GM21447 (cell line): ENCODE measurements at regions not wholly inside any gene's neighbourhood (a gene's known extent, or its start where the extent isn't known, plus 50 kb on each side); places are given as distances from the start of the nearest gene placed in this dataset.

Source experiments
- ATAC-seq: cut with Tn5 transposase; IDR thresholded peaks from one replicate; pipeline ENCODE4 v1.9.1; 2021; ENCODE audit not compliant: unreplicated experiment

DNA sequence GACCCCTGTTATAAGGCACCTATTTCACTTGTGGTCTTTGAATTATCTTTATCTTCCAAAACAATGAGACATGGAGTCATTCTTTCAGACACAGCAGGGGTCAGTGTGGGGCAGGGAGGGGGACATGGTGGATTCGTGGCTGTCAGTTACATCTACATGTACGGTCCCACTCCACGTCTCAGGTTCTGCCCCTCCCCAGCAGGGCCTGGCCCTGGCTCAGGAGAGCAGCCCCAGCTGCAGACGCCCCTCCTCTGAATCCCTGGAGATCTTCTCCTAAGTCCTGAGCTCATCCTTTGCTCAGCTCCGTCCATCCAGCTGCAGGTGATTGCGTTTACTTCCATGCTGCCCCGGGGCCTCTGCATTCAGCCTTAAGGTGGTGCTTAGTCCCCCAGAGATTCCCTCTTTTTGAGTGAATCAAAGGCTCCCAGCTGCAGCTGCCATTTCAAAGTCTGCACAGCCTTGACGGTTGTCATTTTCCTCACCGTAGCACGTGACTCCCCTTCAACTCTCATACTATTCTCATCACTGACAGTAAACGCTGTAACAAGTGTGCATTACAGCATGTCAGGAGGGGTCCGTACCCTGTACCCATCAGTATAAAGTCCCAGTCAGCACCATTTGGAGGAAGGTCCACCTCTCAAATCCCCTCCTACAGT is 113.4 kb upstream of the TCERG1L start:
- ATAC-seq: no peak

DNA sequence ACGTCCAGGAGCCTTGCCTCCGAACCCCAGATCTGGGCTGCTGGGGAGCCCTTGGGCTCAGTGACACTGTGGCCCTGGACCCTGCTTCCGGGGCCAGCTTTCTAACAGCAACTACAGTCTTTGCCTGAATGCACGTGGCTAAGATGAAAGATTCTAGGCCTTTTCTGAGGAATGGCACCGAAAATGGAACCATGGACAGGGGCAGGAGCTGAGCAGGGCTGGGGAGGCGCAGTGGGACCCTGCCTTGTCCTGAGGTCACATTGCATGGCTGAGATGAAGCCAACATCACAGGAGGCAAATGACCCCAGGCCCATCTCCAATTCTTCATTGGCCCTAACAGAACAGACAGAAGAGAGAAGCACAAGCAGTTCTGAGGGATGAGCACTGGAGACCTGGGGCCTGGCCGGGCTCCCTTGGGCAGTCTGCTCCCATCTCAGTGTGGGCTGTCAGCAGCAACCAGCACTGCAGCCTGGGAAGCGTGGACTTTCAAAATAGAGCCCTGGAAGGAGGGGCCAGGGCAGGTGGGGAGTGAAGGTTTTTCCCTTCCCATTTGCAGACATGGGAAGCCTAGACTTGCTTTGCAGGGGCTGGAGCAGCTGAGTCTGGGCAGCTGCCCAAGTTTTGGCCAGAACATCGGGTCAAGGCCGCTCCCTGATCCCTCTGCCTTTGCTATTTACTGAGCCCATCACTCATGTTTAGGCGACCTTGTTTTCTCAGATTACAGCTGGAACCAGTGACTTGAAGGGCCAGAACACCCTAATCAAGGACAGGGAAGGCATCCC is 114.4 kb upstream of the TCERG1L start:
- ATAC-seq: no peak

DNA sequence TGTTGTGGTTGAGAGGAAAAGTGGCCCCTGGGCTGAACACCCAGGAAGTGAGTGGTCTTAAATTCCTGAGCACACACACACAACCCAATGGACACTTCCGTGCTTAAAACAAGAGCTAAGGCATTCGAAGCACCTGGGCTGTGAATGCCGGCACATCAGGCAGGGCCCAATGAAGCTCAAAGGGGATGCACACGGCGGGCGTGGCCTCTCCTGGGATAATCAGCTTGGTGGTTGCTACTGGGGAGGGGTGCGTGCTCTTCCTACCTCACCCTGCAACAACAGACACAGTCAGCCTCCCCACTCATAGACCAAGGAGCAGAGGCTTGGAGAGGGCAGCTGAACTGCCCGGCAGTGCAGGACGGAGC is 115.0 kb upstream of the TCERG1L start:
- no peak for ATAC-seq

DNA sequence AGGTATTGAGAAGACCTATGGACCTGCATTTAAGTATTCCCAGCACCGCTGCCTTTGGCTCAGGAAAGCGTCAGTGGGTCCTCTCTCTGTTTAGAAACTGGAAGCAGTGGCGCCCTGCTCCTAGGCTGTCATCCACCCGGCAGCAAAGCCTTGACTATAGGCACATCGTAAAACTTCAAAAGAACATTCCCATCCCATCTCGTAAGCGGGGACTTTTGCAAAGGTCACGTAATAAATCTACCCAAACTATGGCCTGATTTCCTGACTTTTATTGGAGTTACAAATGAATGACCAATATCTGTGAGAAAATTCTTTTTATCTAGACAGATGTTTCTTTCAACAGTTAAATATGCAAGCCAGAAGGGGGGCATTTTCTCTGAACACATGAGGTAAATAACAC is 115.8 kb upstream of the TCERG1L start:
- no peak for ATAC-seq

DNA sequence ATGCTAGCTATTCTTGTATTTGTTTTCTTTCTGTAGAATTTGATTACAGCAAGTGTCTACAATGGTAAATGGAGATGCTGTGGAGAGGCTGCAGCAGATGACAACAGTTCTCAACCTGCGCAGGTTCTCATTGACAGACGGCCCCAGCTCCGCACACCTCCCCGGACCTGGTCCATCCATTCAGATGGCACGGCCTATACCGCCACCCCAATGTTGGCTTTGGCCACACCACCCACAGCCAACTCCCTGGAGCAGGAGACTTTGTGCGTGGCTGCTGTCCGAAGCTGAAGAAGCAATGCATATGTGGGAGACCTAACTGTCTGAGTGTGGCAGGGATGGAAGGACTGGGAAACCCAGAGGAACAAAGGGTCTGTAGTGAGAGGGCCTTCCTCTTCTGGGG is 116.4 kb upstream of the TCERG1L start:
- no peak for ATAC-seq

DNA sequence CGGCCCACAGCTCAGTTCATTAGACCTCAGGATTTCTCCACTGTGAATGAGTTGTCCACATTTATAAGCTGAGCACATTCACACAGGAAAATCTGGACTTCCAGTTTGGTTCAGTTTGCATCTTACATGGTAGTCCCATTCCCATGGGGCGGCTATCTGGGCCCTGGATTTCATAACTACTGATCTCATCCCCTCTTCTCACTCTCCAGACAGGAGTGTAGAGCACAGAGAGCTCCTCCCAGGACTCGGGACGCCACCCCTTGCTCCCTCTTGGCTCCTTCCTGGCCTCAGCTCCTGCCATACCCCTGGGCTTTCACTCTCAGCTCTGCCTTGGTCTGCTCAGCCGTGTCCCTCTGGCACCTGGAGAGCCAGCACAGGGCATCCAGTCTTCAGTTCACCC is 117.6 kb upstream of the TCERG1L start:
- no peak for ATAC-seq

DNA sequence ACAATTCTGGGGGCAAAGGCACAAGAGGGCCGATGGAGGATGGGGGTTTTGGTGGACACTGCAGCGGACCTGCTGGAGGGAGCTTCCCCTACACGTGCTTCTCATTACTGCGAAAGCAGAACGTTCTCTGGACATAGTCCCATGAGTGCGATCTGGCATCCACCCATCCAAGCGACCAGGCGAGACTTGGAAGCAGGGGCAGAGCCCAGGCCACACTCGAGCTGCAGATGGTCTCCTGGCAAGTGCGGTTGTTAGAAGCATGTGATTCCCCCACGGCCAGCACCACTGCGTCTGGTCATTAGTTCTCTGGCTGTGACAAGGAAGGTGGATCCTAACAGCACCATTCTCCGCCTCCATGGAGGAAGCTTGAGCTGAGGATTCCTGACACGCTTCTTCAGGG is 118.4 kb upstream of the TCERG1L start:
- ATAC-seq: no peak

DNA sequence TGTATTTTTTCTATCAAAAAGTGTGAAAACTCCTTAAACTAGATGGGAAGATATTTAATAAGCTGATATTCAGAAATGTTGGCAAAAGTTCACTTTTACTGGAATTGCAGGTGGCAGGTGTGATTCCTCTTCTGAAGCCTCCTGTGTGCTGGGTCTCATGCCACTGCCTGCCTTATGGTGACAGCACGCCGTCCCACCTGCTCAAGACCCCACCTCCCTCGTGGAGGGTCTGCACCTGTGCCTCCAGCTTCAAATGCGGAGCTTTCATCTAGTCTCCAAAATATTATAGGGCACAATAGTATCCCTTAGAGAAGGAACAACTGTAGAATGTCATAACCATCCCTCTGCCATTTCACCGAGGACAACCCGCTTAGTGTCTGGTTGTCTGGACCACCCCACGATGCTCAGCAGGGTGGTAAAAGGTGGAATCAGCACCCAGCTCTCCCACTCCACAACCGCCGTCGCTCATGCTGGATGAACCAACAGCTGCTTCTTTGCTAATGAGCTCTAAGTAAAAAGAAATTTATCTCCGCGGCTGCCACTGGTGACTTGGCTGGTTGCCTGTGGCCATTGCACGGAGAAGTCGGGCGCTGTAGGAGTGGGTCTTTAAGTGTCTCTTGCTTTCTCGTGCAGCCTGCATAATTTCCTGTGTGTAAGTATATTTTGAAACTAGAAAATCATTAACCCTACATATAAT is 119.3 kb upstream of the TCERG1L start:
- ATAC-seq: no peak

DNA sequence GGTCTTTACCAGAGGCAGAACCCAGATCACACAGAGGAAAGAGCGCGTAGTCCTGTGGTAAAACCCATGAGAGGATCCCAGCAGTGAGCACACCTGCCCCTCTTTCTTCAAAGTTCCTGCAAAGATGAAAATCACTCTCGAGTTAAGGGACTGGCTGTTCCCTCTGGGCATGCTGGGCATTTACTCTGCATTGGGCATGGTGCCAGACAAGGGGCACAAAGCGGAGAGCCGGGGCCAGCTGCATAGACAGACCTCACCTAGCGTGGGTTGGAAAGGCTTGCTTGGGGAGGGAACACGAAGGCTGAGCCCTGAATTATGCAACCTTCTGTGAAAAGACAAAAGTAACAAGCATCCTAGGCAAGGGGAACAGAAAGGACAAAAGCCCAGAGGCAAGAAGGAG is 120.0 kb upstream of the TCERG1L start:
- no peak for ATAC-seq

DNA sequence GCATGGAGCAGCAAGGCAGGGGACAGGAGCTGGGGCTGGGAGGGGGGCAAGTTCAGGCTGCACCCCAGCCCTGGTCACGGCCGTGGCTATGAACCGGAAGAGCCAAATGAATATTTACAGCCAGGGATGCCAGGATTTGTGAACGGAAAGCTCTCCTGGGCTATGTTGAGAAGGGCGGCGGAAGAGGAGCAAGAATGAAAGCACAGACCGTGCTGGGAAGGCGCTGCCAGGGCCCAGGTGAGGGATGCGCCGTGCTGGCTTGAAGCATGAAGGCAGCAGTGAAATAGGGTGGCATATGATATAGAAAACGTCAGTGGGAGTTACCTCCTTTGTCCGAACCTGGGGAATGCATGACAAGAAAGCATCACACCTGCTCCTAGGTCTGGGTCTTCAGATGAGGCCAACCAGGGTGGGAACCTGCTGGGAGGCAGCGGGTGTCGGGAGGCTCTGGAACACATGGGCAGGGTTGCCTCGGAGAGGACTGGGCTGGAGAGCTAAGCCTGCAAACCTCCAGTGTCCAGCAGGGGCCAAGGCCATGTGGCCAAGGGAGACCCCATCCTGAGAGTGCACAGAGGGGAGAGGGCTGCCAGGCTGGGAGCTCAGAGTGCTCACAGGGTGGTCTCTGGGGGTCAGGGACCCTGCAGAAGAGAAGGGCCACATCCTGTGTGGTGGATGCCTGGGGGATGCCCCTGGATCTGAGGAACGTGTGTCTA is 120.6 kb upstream of the TCERG1L start:
- ATAC-seq: no peak

DNA sequence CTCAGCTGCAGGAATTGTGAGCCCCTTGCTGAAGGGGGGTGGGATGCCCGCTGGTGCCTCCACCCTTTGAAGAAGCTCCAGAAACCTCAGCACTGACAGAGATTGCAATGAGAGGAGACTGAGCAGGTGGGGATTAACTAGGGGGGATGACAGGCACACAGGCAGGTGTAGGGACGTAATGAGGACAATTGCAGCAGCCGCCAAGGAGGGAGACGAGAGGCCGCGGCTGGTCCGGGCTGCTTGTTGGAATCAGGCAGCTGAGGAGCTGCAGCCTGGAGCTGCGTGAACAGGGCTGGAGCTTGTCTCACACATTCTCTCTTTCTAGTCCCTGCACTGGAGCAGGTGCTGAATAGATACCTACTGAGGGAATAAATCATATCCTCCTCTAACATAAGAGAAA is 122.0 kb upstream of the TCERG1L start:
- no peak for ATAC-seq

DNA sequence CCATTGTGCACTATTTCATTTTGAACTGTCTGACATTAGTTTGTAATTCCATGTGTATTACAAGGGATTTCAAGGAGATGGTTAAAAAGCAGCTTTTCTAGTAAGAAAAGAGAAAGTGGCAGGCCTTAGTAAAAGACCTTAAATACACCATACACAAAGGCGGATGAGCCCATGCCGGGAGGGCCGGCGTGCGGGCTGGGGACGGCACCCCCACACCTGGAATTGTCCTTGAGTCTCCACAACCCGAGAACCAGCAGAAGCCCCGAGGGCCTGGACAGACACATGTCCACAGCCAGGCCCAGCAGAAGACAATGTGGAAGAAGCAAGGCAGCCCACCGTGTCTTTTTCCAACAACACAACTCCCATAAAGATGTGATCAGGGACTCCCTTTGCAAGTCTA is 123.7 kb upstream of the TCERG1L start:
- ATAC-seq: no peak

DNA sequence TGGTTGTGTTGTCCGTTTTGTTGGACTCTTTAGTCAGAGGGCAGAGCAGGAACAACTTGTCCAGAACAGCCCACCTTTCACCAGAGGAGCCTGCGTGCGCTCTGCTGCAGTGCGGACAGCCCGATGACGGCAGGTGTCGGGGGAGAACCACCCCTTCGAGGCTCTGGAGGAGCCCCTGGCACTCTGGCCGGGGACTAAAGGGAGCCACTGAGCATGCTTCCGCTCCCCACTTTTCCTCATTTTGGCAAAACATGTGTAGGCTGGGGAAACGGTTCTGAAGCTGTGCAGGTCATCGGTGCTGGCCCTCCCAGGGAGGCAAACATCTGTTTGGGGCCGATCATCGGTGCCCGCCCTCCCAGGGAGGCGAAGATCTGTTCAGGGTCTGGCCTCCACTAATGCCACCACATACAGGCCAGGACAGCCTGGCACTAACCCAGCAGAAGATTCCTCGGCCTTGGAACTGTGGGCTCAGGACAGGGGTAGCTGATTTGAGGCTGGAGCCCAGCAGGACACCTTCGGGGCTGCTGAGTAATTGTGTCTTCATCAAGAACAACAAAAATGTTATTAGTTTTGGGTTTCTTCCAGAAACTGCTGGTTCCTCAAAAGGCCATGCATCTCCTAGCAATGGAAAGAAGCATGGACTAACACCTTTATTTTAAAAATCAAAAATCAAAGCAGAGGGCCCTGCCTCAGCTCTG is 124.4 kb upstream of the TCERG1L start:
- no peak for ATAC-seq

DNA sequence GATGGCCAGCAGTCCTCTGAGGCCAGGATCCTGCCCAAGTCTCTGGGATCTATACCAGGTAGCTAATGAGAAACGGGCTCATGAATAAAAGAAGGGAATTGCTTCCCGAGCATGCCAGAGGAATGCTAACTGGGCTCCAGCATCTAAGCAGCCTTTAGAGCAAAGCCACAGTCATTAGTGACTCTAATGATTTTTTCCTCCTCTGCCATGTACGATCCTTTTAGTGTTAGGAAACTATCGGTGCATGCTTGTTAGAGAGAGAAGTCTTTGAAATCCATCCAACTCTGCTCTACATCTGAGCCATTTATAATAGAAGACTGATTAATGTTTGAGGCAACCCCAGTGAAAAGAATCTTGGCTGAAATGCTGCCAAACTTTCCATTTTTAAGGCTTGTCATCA is 124.9 kb upstream of the TCERG1L start:
- no peak for ATAC-seq

DNA sequence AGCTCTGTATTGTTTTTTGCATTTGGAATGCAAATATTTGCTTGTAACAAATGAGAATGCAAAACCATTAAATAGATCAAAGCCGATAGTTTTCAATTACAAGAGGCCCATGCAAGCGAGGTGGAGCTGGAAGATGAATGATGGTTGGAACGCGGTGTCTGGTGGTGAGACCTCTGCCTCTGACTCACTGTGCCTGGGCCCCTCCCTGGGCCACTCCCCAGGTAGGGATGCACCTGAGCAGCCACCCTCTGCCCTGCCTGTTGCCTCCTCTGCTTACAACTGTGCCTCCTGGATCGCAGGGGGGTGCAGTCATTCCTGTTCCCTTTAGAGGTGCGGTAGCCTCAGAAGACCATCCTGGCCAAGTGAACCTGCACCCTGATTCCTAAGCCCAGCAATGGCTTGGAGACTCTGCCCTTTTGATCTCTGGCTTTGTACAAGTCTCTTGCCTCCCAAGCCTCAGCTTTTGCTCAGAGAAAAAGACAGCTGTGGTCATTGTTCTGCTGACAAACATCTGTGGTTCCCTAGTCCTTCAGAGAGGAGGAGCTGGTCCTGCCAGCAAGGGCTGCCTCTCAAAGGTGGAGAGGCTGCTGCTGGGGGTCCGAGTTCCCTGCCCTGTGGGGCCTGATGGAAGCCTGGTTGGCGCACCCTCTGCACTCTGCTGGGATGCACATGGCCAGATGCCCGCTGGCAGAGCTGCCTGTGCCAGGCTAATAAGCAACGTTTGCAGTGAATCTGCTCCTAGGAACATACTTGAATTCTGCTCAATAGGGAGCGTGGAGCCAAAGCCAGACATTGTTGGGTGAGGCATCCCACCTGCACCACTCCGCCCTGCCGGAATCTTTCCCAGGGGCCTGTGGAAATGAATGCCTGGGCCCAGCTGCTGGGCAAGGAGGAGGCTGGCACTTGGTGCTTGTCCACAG is 126.3 kb upstream of the TCERG1L start:
- ATAC-seq: no peak

DNA sequence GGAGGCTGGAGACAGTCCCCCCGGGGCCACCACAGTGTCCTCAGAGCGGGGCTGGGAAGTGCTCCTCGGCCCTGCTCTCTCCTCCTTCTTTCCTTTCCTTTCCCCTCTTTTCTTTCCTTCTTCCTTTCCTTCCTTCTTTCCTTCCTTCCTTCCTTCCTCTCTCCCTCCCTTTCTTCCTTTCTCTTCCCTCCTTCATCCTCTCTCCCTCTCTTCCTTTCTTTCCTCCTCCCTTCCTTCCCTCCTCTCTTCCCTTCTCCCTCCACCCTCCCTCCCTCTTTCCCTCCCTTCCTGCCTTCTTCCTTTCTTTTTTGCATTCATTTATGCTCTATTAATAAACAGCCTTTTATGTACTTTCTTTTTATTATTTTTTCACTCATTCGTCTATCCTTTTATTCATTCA is 127.1 kb upstream of the TCERG1L start:
- no peak for ATAC-seq

DNA sequence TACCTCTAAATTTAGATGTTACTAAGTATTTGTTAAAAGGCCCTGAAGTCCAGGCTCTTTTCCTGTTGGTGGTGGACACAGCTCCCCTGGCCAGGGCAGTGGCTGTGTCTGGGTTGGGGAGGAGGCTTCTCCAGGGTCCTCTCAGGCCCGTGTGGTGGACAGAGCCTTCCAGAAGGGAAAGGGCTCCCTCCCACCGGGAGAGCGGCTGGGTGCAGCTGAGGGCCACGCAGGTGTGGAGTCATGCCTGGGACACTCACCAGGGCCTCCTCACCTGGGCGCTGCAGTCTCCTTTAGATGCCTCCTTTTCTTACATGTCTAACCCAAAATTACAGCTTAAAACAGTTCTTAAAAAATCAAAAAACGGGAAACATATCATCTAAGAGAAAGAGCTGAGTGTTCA is 128.2 kb upstream of the TCERG1L start:
- ATAC-seq: no peak

DNA sequence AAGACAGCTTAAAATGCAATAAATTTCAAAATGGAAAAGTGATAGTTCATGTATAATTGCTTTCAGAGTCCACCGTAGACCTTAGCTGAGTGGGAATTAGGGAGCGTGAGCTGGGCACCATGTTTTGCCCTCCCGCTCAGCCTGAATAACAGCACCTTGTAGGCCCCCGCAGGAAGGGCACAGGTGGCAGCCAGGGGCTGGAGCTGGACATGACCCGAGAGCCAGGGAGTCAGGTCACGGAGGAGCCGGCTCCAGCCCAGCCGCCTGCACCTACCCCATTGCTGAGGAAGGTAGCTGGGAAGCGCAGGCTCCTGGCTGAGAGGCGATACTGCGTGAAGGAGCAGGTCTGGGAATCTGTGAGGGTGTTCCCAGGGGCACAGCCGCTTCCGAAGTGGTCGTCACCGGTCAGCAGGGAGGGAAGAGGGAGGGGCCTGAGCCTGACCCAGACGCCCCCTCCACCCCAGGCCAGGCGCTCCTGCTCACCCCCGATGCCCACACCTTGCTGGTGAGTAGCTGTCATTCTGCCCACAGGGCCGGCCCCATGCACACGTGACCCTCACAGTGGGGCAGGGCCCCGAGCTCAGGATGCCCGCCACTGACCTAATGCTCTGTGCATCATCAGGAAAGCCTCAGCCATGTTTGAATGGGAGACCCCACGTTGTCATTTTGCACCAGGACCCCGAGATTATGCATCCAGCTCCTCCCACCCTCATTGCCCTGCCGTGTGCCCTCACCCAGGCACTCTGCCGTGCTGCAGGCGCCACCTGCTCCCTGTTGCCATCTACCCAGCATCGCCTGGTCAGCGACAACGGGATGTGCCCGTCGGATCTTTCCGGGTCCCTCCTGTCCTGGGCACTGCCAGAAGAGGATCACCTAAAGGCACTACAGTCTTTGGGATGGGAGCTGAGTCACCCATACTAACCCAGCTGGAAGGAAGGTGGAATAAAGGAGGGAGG is 129.2 kb upstream of the TCERG1L start:
- no peak for ATAC-seq

DNA sequence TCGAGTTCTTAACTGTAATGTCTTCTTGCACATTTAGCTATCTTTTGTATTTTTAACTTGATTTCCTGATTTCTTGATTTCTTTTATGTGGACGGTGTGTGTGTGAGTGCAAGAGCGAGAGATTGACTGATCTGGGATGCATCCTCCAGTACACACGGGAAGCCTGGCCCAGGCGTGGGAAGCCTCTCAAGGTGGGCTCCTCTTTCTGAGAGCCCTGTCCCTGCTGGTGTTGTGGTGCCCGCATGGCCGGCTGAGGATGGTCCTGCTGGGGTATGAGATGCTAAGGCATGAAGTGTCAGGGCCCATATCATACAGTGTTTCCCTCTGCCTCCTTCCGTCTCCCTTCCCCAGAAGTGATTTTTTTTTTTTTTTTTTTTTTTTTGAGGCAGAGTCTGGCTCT is 130.8 kb upstream of the TCERG1L start:
- no peak for ATAC-seq
